Myocyte (in vitro differentiated cells): ENCODE measurements at regions not wholly inside any gene's neighbourhood (a gene's known extent, or its start where the extent isn't known, plus 50 kb on each side); places are given as distances from the start of the nearest gene placed in this dataset.

Experiments used
- DNase-seq: peaks from one replicate; pipeline ENCODE4 v3.0.0-alpha.2; 2012; ENCODE audit warnings: low read depth

DNA sequence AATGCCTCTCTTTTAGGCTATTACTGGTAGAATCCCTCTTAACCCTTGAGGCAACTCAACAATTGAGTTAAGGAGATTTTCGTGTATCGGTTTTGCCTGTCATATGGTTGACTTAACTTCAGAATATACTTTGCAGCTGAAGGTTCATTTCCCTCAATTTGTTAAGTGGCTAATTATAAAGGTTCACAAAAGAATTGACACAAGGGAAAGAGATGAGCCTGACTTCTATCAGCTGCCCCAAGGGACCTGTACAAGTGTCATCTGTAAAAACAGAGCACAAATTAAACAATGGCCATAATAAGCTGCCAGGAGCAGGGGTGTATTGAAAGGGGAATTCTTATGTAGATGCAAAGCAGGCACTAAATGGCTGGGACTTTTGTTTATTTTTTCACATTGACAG is 334.8 kb upstream of the OBI1 start:
- no peak for DNase-seq

DNA sequence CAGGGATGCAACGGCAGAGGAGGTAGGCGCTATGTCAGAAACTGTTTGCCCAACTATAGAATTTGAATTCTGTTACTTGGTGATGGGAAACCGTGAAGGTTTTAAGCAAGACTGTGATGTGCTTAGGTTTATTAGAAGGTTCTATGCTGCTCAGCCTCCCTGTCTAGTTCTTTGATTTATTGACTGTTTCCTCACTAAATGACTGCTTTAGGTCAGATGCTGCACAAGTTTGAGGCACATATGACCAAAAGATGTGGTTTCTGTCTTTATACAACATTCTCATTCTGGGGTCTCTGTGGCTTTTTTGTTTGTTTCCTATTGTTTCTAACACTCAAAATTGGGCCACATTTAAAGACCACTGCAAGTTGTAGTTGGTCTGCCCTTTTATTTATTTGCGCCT is 323.0 kb upstream of the OBI1 start:
- DNase-seq, result no peak

DNA sequence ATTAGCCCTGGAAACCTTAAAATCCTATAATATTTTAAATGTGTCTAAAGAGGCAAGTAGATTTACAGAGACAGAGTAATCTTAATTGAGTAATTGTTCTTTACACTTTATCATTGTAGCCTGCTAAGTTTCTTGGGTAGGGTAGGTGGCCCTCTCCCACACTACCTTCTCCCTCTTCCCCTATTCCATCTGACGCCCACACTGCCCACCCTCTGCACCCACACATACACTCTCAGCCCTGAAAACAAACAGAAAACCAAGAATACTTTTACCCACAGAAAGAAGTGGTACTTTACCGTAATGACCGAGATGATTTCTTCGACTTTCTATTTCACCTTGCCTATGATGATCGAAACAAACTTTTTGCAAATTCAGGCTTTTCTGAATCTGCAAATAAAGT is 320.4 kb upstream of the OBI1 start:
- no peak for DNase-seq

DNA sequence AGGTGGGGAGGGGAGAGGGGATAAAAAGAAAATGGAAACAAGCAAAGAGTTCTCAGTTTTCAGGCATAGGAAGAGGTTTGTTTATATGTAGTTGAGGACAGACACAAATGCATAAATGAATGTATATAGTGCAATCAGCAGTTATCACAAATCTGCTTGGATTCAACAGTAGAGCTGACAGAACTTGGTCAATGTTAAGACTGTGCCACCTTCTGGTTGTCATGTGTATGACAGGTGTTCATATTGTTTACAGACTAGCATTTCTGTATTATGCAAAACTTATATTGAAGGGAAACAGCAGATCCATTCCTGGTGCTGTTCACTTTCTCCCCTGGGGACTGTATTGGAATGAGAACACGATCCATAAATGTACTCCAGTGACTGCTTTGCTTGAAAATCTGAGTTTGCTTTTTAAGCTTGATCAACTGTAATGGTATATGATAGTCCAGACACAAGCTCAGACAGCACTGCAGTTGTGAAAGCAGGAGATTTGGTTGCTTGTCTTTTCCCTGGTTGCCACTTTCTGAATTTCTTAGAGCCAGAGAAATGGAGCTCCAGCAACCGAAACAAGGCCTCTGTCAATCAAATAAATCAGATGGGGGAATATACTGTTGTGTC is 319.5 kb upstream of the OBI1 start:
- peak; percentile 60 for DNase-seq

DNA sequence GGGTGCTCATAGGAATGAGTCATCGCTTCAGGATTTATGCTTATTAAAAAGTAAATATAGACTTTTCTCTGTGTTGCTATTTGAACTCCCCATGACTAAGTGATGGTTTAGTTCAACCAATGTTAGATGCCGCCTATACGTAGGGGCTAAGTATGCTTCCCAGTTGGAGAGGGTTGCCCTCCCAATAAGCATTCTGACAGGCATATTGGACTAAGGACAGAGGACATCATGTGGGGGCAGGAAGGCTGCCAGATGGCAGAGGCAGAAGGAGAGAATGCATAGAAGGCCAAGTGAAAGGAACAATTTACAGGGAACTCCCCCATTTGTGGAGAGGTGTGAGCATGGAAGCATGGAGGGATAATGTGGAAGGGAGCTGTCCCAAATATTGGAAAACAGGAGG is 318.4 kb upstream of the OBI1 start:
- no peak for DNase-seq

DNA sequence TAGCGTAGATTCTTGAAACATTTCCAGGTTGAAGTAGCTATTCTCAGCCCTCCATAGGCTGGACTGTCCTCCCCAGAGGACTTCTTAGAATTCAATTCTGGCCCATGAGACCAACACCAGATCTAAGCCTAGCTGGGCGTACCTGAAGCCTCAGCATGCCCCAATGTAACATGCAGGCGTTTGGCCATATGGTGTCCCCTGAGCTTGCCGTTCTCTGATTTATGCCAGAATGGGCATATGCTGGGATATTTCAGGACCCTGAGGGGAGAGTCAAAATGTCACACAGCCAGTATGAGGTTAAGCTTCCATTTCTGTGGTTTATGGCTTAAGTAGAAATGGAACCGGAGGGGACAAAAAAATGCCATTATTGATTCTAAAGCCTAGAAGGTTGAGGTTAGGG is 317.7 kb upstream of the OBI1 start:
- DNase-seq, result no peak

DNA sequence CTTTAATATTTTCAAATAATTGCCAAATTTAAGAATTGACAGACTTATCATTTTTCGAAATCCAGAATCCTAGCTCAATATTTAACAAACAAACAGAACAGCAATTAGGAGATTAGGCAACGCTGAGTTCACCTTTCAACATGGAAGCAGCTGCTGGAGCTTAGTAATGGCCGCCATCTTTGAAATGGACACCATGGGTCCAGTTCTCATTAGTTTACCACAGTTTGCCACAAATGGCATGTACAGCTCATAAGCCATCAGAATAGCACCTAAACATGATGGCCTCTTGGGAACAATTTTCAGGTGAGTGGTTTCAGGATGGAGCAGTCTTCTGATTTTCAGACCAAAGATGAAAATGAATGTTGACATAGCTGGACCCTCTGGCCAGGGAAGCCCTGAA is 313.6 kb upstream of the OBI1 start:
- no peak for DNase-seq

DNA sequence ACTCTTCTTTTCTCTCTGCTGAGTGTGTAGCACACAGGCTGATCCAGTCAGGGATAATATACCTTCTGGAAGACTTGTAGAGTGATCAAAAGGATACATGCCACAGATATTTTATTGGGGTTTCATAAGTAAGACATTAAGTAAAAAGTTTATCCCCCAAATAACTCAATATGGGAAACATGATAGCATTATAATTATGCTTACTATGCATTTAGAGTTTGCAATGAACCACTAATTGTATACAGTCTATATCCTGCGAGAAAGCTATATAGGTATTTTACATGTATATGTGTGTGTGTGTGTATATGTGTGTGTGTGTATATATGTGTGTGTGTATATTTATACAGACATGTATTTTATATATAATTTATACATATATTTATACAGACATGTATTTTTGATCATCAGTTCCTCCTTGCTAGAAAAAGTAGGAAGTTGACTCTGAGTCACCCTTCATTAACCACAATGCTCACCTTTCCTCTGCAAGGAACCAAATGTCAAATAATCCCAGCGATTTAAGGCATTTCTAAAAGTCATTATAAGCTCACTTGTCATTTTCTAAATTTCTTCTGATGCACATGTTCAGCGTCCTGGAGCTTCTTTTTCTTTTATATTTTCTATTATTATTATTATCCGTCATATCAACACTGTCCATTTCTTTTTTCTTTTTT is 312.5 kb upstream of the OBI1 start:
- DNase-seq, result no peak

DNA sequence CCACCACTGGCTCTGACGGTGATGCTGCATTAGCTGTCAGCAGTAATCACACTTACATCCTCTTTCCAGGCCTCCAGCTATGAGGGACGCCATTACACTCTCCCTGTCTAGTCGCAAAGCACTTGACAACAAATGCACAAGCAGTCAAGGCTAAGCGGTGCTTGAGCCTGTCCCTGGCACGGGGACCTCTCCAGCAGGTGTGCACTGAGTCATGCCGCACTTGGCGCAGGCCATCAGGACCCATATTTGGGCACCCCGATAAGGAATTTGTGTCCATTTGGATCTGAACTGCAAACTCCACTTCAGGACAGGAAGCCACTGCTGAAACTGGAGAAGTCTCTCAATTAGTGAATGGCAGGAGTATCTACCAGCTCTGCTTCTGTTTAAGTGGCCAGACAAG is 301.9 kb upstream of the OBI1 start:
- DNase-seq, result no peak

DNA sequence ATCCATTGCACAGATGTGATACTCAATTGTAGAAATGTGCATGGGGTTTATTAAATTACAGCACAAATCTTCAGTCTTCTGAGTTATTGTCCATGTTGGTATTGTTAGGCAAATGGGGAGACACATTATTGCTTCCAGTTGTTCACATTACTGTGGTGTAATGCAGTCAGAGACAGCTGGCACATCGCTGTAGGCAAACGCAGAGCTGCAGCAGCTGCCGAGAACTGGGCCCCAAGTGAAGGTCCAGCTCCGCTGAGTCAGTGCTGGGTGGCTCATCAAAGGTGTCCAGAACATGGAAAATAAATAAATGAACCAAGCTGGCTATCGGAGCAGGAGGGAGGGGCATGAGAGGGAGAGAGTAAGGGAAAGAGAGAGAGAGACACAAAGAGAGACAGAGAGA is 299.1 kb upstream of the OBI1 start:
- peak; percentile 3 for DNase-seq

DNA sequence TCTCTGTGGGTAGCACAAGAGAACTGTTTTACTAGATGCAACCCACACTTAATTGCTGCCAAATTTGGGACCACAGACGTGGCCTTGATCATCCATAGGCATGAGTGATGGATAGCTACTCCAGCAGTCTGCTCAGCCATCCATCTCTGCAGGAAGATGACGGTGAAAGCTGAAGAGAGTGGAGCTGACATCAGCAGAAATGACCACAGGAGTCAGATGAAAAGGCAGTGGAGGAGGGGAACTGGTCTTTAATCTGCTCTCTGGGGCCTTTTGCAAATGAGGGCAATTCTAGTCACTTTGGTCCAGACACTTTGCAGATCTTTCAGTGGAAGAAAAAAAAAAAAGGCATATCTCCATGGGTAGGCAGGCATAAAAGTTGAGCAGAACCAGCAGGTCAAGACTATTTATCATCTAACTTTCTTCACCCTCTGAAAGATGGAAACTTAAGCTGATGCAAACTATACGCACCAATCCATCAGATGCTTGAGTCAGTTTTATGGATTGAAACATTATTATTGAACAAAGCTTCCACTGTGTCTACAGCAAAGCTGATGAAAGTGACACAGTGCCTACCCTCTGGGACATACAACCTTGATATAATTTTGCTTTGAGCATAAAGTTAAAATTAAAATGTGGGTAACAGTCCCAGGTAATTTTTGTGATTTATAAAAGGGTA is 281.6 kb upstream of the OBI1 start:
- no peak for DNase-seq

DNA sequence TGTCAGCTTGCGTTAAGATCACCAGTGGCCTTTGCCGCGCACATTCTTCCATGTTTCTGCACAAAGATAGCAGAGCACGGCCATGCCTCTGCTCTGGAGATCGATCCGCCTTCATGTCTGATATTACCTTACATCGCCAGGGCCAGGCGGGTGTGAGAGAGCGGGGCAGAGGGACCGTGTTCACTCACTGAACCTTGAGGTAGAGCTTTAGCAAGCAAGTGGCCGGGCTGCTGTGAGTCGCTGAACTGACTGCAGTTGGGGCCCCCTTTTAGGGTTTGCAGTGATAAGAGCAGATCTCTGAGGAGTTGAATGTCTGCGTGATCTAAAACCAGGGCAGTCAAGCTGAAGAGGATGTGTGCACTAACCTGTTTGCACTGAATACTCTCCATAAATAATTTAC is 275.4 kb upstream of the OBI1 start:
- no peak for DNase-seq

DNA sequence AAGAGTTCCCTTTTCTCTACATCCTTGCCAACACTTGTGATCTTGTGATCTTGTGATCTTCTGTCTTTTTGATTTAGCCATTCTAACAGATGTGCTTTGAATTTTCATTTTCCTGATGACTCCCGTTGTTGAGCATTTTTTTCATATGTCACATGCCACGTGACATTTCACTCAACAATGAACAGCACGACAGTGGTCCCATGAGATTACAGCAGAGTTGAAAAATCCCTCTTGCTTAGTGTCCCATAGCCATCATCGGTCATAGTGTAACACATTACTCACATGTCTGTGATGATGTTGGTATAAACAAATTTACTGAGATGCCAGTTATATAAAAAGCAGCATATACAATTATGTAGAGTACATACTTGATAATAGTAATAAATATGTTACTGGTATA is 256.1 kb upstream of the OBI1 start:
- DNase-seq, result no peak

DNA sequence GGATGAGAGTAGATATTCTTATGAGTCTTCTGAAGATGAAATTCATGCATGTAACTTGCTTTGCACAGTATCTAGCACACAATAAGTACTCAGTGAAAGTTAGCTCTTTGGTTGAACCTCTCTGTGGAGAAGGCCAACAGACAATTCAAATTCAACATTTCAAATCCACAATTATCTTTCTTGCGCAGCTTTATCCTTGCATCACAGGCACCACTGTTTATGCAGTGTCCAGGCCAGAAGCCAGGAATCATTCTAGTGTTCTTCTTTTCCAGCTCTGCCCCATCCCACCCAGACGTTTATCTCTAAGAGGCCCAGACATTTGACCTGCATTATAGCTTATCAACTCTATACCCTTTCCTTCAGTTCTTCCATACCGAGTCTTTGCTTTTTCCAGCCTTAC is 254.7 kb upstream of the OBI1 start:
- DNase-seq, result no peak

DNA sequence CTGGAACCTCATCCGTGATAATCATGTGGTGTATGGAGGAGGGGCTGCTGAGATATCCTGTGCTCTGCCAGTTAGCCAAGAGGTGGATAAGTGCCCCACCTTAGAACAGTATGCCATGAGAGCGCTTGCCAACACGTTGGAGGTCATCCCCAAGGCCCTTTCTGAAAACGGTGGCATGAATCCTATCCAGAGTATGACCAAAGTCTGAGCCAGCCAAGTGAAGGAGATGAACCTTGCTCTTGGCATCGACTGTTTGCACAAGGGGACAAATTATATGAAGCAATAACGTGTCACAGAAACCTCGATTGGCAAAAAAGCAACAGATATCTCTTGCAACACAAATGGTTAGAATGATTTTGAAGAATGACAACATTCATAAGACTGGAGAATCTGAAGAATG is 251.2 kb upstream of the OBI1 start:
- DNase-seq, result no peak

DNA sequence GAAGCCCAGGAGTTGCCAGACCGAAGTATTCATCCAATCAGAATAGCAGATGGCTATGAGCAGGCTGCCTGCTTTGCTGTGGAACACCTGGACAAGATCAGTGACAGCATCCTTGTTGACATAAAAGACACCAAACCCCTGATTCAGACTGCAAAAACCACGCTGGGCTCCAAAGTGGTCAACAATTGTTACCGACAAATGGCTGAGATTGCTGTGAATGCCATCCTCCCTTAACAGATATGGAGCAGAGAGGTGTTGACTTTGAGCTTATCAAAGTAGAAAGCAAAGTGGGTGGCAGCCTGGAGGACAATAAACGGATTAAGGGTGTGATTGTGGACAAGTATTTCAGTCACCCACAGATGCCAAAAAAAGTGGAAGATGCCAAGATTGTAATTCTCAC is 250.3 kb upstream of the OBI1 start:
- DNase-seq, result no peak

DNA sequence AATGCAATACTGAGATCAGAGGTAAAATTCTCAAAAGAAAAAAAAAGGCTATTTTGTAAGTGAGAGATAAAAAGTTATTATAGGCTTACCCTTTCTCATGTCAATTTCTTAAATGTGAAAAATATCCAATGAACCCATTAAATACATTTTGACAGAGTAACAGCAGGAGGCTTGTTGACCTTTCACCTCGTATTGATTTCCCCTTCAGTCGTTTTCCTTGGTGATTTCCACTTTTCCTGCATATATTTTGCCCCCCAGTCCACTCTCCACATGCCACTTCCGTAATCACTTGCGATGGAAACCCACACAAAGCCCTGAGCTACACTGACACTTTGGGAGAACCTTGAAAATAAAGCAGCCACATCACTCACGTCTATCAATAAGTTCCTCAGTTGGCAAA is 248.1 kb upstream of the OBI1 start:
- no peak for DNase-seq

DNA sequence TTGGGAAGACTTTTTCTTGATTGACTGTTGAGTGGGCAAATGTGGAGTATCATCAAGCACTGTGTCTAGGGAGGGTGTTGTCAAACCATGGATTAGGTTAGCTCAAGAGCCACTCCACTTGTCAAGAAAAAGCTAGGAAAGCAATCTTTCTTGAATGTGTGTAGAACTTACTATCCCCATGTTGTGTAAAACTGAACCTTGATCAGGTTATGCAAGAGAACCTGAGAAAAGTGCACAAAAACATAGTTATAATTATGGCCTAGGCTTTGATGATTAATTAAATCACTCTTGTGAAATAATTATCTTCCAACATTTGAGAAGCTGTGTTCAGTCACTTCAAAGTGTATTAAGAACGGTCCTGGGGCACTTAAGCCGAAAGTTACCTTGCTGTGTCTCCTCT is 238.2 kb upstream of the OBI1 start:
- DNase-seq, result no peak

DNA sequence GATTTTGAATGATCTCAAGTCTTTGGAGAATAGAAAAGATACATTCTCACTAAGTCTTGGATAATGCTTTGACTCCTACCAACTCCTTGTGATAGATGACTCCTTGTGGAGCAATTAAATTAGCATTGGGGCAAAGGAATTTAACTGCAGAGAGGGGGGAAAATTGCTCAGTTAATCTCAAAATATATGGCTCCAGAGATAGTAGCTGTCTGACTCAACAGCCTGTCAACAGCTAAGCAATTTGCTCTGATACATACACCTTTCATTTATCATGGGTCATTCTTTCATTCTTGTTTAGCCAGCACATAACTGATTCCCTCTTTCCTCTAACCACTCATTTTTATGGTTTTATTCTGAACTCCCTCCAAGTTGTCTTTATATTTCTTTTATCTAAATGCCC is 225.6 kb upstream of the OBI1 start:
- no peak for DNase-seq

DNA sequence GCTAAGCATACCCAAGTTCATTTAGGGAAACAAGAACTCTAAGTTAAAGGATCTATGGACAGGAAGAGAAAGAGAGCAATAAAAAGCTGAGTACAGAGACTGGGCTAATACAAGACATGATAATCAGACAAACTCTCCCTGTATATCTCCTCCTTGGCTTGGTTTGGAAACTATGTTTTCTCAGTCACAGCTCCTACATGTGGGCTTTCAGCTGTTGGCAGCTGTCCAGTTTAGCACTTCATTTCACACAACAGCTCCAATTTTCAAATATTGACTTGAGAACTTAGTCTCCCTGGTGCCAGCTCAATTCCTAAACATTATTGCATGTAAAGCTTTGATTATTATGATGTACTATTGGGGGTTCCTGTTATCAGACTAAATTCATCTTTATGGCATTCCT is 222.8 kb upstream of the OBI1 start:
- no peak for DNase-seq

DNA sequence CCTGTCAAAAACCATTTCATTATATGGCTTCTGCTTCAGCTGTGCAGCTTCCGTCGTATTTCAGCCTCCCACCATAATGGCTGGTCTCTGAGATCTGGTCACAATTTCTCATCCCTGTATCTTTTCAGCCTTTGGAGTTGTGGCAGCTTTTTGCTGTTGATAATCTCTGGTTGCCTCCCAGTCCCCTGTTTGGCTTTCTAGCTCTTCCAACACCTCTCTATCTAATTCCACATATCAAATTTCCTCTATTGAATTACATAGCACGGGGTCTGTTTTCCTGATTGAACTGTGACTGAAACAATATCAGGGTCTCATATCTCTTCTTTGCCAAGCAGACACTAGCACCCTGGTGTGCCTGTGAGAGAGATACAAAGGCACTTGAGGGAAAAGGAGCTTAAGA is 222.1 kb upstream of the OBI1 start:
- DNase-seq, result no peak

DNA sequence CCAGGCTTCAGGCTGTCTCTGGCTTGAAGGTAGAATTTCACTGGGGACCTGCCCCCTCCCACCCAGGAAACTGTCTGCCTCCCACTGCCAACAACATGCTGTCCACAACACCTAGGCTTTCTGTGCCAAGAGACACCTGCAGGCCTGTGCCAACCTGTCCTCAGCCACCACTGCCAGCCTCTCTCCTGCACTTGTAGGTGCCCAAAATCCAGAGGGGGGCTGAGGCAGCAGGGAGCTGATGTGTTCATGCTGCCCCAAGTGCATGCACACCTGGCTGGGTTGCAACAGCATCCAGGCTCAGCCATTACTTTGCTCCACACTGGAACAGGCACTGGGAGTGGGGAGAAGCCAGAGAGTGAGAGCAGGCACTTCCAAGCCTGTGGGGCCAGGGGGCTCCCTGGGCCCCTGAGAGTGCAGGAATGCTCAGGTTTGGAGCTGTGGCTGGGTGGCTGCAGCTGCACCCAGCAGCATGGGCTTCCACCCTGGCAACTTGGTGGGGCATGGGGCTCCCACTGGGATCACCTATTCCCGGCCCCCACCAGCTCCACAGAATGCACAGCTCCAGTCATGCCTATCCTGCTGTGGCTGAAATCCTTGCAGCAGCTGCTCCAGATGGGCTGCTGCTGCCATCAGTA is 218.1 kb upstream of the OBI1 start:
- DNase-seq, result no peak
